ENCODE measurements at regions not wholly inside any gene's neighbourhood (a gene's known extent, or its start where the extent isn't known, plus 50 kb on each side); places are given as distances from the start of the nearest gene placed in this dataset.

GRCh38 chr10:131674130-131674529 is 226.7 kb upstream of the PPP2R2D start:
- no peak for DNase-seq (ENCODE audit: low spot score)

GRCh38 chr10:131675104-131675503 is 225.7 kb upstream of the PPP2R2D start:
- no peak for DNase-seq (ENCODE audit: low spot score)

GRCh38 chr10:131676046-131676799 is 224.6 kb upstream of the PPP2R2D start:
- no peak for DNase-seq (ENCODE audit: low spot score)

- no peak for DNase-seq (ENCODE audit: low spot score)
Measured at GRCh38 chr10:131676800-131677421, 223.9 kb upstream of the PPP2R2D start.

- DNase-seq (ENCODE audit: low spot score), result no peak
Measured at GRCh38 chr10:131677671-131678070, 223.1 kb upstream of the PPP2R2D start.

- no peak for DNase-seq (ENCODE audit: low spot score)
Measured at GRCh38 chr10:131678171-131678570, 222.6 kb upstream of the PPP2R2D start.

GRCh38 chr10:131678613-131679012 is 222.2 kb upstream of the PPP2R2D start:
- no peak for DNase-seq (ENCODE audit: low spot score)

GRCh38 chr10:131679926-131680325 is 220.9 kb upstream of the PPP2R2D start:
- DNase-seq (ENCODE audit: low spot score), result no peak

GRCh38 chr10:131681122-131681521 is 219.7 kb upstream of the PPP2R2D start:
- no peak for DNase-seq (ENCODE audit: low spot score)

GRCh38 chr10:131681656-131682055 is 219.2 kb upstream of the PPP2R2D start:
- no peak for DNase-seq (ENCODE audit: low spot score)

- DNase-seq (ENCODE audit: low spot score), result no peak
Measured at GRCh38 chr10:131682271-131682962, 218.4 kb upstream of the PPP2R2D start.

- no peak for DNase-seq (ENCODE audit: low spot score)
Measured at GRCh38 chr10:131683281-131683861, 217.4 kb upstream of the PPP2R2D start.

GRCh38 chr10:131683941-131684340 is 216.9 kb upstream of the PPP2R2D start:
- no peak for DNase-seq (ENCODE audit: low spot score)

- no peak for DNase-seq (ENCODE audit: low spot score)
Measured at GRCh38 chr10:131685007-131685406, 215.8 kb upstream of the PPP2R2D start.

GRCh38 chr10:131685576-131685975 is 215.2 kb upstream of the PPP2R2D start:
- no peak for DNase-seq (ENCODE audit: low spot score)

GRCh38 chr10:131686781-131687420 is 213.9 kb upstream of the PPP2R2D start:
- DNase-seq (ENCODE audit: low spot score), result no peak

GRCh38 chr10:131688304-131688703 is 212.5 kb upstream of the PPP2R2D start:
- no peak for DNase-seq (ENCODE audit: low spot score)

- no peak for DNase-seq (ENCODE audit: low spot score)
Measured at GRCh38 chr10:131689016-131689415, 211.8 kb upstream of the PPP2R2D start.

GRCh38 chr10:131689486-131689885 is 211.3 kb upstream of the PPP2R2D start:
- DNase-seq (ENCODE audit: low spot score), result no peak

- no peak for DNase-seq (ENCODE audit: low spot score)
Measured at GRCh38 chr10:131689954-131690757, 210.7 kb upstream of the PPP2R2D start.

GRCh38 chr10:131690805-131691239 is 210.0 kb upstream of the PPP2R2D start:
- no peak for DNase-seq (ENCODE audit: low spot score)
